WTC11 (cell line): ENCODE measurements at regions not wholly inside any gene's neighbourhood (a gene's known extent, or its start where the extent isn't known, plus 50 kb on each side); places are given as distances from the start of the nearest gene placed in this dataset.

ENCODE experiments used
- E2F1 ChIP-seq: sonication (generic); formaldehyde crosslinking; IDR thresholded peaks from 2 replicates; pipeline ENCODE4 v1.8.0; 2022; ENCODE audit warnings: mild to moderate bottlenecking, missing genetic modification reagents
- GTF2I ChIP-seq: fragments of 250-450 bp; sonication (Bioruptor Pico); conservative IDR thresholded peaks from 2 replicates; pipeline ENCODE4 v1.4.0; 2021; ENCODE audit warnings: mild to moderate bottlenecking
- HMGXB4 ChIP-seq: sonication (generic); formaldehyde crosslinking; IDR thresholded peaks from 2 replicates; pipeline ENCODE4 v1.8.1; 2023; ENCODE audit warnings: mild to moderate bottlenecking, moderate library complexity, missing genetic modification reagents
- MAX ChIP-seq: sonication (generic); formaldehyde crosslinking; IDR thresholded peaks from 2 replicates; pipeline ENCODE4 v1.8.0; 2022; ENCODE audit warnings: mild to moderate bottlenecking, missing genetic modification reagents
- NFYB ChIP-seq: sonication (generic); formaldehyde crosslinking; conservative IDR thresholded peaks from 2 replicates; pipeline ENCODE4 v1.8.0; 2022; ENCODE audit warnings: low read depth, missing genetic modification reagents
- SP1 ChIP-seq: sonication (generic); formaldehyde crosslinking; conservative IDR thresholded peaks from 2 replicates; pipeline ENCODE4 v1.8.1; 2022; ENCODE audit warnings: missing genetic modification reagents
- ZNF532 ChIP-seq: fragments of 250-450 bp; sonication (Bioruptor Pico); IDR thresholded peaks from 2 replicates; pipeline ENCODE4 v1.9.0; 2021; ENCODE audit warnings: mild to moderate bottlenecking, borderline replicate concordance
- TF ChIP-seq, protein P1 (sequence below): fragments of 200-600 bp; IDR thresholded peaks from 2 replicates; pipeline ENCODE4 v1.8.0; 2022; ENCODE audit warnings: antibody characterized with exemption
- TF ChIP-seq, protein P2 (sequence below): sonication (generic); formaldehyde crosslinking; IDR thresholded peaks from 2 replicates; pipeline ENCODE4 v1.8.1; 2023; ENCODE audit warnings: mild to moderate bottlenecking, missing genetic modification reagents, moderate library complexity
- TF ChIP-seq, protein P3 (sequence below): sonication (generic); formaldehyde crosslinking; IDR thresholded peaks from 2 replicates; pipeline ENCODE4 v1.8.0; 2023; ENCODE audit warnings: mild to moderate bottlenecking, missing genetic modification reagents
- TF ChIP-seq, protein P4 (sequence below): sonication (generic); formaldehyde crosslinking; IDR thresholded peaks from 2 replicates; pipeline ENCODE4 v1.8.1; 2023; ENCODE audit warnings: mild to moderate bottlenecking, missing genetic modification reagents

- TF ChIP-seq, protein P1, sequence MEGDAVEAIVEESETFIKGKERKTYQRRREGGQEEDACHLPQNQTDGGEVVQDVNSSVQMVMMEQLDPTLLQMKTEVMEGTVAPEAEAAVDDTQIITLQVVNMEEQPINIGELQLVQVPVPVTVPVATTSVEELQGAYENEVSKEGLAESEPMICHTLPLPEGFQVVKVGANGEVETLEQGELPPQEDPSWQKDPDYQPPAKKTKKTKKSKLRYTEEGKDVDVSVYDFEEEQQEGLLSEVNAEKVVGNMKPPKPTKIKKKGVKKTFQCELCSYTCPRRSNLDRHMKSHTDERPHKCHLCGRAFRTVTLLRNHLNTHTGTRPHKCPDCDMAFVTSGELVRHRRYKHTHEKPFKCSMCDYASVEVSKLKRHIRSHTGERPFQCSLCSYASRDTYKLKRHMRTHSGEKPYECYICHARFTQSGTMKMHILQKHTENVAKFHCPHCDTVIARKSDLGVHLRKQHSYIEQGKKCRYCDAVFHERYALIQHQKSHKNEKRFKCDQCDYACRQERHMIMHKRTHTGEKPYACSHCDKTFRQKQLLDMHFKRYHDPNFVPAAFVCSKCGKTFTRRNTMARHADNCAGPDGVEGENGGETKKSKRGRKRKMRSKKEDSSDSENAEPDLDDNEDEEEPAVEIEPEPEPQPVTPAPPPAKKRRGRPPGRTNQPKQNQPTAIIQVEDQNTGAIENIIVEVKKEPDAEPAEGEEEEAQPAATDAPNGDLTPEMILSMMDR: peak; percentile 41
- TF ChIP-seq SP1 (CRISPR knock-in tag): no peak
- TF ChIP-seq, protein P2, sequence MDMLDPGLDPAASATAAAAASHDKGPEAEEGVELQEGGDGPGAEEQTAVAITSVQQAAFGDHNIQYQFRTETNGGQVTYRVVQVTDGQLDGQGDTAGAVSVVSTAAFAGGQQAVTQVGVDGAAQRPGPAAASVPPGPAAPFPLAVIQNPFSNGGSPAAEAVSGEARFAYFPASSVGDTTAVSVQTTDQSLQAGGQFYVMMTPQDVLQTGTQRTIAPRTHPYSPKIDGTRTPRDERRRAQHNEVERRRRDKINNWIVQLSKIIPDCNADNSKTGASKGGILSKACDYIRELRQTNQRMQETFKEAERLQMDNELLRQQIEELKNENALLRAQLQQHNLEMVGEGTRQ (CRISPR knock-in tag): no peak
- no peak for TF ChIP-seq ZNF532 (CRISPR knock-in tag)
- no peak for TF ChIP-seq GTF2I (CRISPR knock-in tag)
- no peak for TF ChIP-seq E2F1 (CRISPR knock-in tag)
- TF ChIP-seq, protein P3, sequence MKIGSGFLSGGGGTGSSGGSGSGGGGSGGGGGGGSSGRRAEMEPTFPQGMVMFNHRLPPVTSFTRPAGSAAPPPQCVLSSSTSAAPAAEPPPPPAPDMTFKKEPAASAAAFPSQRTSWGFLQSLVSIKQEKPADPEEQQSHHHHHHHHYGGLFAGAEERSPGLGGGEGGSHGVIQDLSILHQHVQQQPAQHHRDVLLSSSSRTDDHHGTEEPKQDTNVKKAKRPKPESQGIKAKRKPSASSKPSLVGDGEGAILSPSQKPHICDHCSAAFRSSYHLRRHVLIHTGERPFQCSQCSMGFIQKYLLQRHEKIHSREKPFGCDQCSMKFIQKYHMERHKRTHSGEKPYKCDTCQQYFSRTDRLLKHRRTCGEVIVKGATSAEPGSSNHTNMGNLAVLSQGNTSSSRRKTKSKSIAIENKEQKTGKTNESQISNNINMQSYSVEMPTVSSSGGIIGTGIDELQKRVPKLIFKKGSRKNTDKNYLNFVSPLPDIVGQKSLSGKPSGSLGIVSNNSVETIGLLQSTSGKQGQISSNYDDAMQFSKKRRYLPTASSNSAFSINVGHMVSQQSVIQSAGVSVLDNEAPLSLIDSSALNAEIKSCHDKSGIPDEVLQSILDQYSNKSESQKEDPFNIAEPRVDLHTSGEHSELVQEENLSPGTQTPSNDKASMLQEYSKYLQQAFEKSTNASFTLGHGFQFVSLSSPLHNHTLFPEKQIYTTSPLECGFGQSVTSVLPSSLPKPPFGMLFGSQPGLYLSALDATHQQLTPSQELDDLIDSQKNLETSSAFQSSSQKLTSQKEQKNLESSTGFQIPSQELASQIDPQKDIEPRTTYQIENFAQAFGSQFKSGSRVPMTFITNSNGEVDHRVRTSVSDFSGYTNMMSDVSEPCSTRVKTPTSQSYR (CRISPR knock-in tag): no peak
- TF ChIP-seq HMGXB4 (CRISPR knock-in tag): no peak
- TF ChIP-seq, protein P4, sequence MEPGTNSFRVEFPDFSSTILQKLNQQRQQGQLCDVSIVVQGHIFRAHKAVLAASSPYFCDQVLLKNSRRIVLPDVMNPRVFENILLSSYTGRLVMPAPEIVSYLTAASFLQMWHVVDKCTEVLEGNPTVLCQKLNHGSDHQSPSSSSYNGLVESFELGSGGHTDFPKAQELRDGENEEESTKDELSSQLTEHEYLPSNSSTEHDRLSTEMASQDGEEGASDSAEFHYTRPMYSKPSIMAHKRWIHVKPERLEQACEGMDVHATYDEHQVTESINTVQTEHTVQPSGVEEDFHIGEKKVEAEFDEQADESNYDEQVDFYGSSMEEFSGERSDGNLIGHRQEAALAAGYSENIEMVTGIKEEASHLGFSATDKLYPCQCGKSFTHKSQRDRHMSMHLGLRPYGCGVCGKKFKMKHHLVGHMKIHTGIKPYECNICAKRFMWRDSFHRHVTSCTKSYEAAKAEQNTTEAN (CRISPR knock-in tag): no peak
- no peak for TF ChIP-seq NFYB (CRISPR knock-in tag)
- no peak for TF ChIP-seq MAX (CRISPR knock-in tag)
Measured at GRCh38 chr9:3732077-3733038, 206.6 kb upstream of the RFX3 start.
